GM12892 (cell line): ENCODE measurements at regions not wholly inside any gene's neighbourhood (a gene's known extent, or its start where the extent isn't known, plus 50 kb on each side); places are given as distances from the start of the nearest gene placed in this dataset.

Experiments
- POLR2AphosphoS5 ChIP-seq: IDR thresholded peaks from 2 replicates; pipeline ENCODE4 v1.6.1; 2011; ENCODE audit warnings: low read depth, low read length, control low read depth
- TAF1 ChIP-seq: IDR thresholded peaks from 2 replicates; pipeline ENCODE4 v1.6.1; 2011; ENCODE audit warnings: low read depth, mild to moderate bottlenecking, control low read depth, low read length, borderline replicate concordance

- TF ChIP-seq TAF1: no peak
- no peak for TF ChIP-seq POLR2AphosphoS5
These were observed 125.4 kb upstream of the PTCH1 start for GRCh38 chr9:95642189-95642588.
